ENCODE measurements at regions not wholly inside any gene's neighbourhood (a gene's known extent, or its start where the extent isn't known, plus 50 kb on each side); places are given as distances from the start of the nearest gene placed in this dataset.

DNA sequence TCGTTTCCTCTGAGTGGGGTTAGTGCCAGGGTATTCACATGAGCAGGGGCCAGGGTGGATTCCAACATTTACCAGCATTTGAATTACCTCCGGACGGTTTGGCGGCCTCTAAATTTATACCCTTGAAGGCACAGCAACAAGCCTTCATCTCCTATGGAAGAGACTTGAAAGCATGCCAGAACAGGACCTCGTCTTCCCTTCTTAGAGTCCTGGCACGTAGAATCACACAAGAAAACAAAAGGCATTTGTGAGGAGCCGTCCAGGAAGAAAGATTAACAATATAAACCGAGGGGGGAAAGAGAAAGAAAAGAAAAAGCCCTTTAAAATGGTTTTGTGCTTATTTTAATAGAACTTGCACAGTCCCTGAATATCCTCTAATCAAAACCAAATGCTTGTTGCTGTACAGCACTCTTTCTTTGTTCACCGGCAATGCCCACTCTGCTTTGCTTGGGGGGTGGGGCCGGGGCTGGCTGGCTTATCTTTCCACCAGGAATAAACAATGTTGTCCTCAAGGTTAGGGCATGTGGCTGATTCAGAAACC lies 575.8 kb upstream of the ZNF462 start:
- DNase-seq = no peak

DNA sequence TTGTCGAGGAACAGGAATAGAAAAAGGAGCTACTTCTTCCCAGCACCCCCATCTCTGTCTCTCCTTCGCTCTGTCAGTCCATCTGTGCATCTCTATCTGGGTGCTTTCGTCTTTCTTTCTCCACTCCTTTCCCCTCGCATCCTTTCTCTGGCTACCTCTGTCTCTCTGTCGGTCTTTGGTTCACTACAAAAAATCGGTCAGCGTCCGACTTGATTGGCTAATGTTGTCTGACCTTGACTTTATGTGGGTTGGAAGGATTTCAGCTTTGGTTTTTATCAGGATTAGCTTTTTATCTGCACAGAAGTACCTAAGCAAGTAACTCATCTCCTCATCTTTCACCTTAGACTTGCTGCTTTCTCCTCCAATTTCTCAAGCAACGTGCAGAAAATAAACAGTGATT lies 575.2 kb upstream of the ZNF462 start:
- no peak for DNase-seq

- DNase-seq = no peak
Measured at GRCh38 chr9:106288689-106289088, 574.3 kb upstream of the ZNF462 start.

DNA sequence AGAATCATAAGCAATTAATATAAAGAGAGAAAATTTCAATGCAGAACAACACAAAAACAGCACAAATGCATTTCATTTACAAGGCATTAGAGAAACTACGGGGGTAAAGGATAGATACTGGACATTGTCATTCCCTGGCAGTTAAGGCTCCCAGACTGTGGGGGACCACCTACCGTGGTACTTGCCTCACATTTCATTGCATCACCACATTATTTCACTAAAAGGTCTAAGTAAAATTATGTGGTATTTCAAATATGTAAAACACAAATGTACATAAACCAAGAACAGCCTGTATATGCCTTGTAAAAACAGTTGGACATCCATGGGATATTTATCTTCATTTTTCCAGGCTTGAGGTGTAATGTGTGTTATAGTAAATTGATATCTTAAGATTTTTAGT lies 571.2 kb upstream of the ZNF462 start:
- no peak for DNase-seq

- DNase-seq = no peak
Measured at GRCh38 chr9:106296426-106296825, 566.5 kb upstream of the ZNF462 start.

DNA sequence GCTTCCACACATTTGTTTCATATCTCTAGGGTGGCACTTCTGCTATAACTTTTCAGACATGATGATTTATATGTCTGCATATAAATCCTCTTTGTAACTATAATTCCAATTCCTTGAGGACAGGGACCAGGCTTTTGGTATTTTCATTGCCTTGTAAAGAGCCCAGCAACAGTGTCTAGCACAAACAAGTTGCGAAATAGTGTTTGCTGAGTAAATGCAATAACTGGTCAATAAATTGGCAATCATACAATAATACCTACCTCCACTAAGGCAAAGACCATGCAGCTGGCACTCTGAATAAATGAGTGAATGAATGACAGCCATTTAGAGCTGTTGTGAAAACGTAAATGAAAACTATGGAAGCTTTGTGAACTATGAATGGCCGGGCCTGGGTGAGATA lies 564.0 kb upstream of the ZNF462 start:
- no peak for DNase-seq

- no peak for DNase-seq
Measured at GRCh38 chr9:106304401-106304920, 558.5 kb upstream of the ZNF462 start.

GRCh38 chr9:106305428-106306133 lies 557.4 kb upstream of the ZNF462 start:
- no peak for DNase-seq

GRCh38 chr9:106307670-106308069 lies 555.3 kb upstream of the ZNF462 start:
- no peak for DNase-seq

- no peak for DNase-seq
Measured at GRCh38 chr9:106309925-106310324, 553.0 kb upstream of the ZNF462 start.

- no peak for DNase-seq
Measured at GRCh38 chr9:106310782-106311181, 552.2 kb upstream of the ZNF462 start.

DNA sequence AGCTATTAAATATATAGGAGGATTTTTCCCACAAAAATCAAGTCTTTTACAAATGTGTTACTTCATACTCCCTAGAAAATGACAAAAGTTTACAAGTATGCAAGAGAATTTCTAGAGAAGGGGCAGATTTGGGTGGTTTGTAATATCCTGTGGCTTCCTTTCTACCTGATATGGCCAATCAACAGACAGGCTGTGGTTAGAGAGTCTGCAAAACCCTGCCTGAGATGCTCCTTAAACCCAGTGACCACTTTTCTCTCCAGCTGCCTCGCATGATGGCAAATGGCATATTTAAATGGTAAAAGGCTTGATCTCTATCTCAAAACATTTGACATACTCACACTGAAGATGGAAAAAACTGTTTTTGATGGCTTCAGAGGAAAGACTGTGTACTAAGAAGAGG lies 550.1 kb upstream of the ZNF462 start:
- no peak for DNase-seq

DNA sequence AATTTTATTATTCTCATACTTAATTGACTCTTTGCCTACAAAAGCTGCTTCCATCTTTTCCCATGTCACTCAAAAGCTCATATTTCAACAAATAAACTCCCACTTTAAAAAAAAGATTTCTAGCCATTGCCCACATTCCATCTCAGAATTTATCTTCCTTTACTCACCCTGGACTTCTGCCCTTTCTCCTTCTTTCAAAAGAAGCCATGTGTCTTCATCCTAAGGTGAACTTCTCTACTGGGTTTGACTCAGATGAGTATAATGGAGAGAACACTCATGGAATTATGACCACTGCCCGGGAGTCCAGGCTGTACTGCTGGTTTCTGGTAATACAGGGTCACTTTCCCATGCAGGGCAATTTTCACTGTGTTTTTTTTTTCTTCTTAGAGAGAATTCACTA lies 548.5 kb upstream of the ZNF462 start:
- no peak for DNase-seq

GRCh38 chr9:106321394-106322180 lies 541.4 kb upstream of the ZNF462 start:
- DNase-seq = no peak

- no peak for DNase-seq
Measured at GRCh38 chr9:106322706-106323245, 540.2 kb upstream of the ZNF462 start.

- DNase-seq = no peak
Measured at GRCh38 chr9:106324053-106324585, 538.8 kb upstream of the ZNF462 start.

DNA sequence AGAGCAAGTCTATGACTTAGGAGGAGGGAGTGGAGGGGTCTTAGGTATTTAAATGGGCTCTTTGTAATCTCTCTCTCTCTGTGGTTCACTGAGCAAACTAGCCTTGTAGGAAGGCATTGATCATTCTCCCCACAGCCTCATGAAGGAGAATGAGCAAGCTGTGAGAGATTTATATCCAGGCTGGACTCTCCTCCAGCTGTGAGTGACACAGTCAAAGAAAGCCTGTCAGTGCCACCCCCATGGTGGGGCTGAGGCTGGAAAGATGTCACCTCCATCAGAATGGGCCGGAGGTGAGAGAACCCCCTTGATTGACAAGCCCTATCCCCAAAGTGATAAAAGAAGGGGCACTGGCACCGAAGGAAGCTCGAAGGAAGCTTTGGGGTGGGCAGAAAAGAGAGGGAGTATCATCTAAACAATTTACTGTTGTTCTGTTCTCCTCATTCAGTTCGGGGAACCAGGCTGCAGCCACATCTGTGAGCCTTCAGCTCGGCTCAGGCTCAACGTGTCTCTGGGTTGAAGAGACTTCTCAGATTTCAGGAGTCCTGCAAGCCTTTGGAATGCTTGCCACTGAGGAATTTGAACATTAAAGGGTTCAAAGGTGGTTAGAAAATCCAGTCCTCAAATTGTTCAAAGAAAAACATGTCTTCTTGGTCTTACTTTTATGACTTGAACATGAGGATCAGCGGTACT lies 538.2 kb upstream of the ZNF462 start:
- no peak for DNase-seq

DNA sequence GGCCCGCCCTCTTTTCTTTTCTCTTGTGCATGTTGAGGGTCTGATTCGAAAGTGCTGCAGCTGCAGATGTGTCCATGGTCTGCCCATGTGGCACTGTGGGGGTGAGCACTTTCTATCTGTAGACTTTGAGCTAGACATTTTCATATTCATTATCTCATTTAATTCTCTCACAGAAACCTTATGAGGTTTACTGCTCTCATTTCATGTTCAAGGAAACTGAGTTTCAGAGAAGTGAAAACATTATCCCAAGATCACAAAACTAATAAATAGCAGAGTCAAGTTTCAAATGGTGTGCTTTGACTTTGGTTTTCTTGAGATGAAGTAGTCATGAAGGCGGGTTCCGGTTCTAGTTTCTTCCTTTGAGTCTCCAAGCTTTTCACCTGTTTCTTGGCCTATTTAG lies 536.5 kb upstream of the ZNF462 start:
- DNase-seq = no peak

GRCh38 chr9:106333481-106333880 lies 529.5 kb upstream of the ZNF462 start:
- DNase-seq = no peak

DNA sequence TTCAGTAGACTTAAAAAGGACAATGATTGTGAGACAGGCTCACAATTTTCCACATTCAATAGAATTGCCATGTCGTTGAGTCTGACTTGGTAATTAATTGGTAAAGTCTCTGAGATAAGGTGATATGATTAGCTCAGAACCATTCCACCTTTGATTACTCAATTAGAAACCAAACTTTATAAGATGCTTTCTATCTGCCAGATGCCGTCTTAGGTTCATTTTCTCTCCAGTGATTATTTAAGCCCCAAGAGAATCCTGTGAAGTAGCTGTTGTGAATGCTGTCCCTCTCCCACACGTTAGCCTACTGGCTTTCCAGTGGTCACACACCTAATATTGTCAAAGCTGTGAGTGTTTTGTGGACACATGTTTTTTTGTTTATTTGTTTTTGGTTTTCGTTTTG lies 528.9 kb upstream of the ZNF462 start:
- DNase-seq = no peak

DNA sequence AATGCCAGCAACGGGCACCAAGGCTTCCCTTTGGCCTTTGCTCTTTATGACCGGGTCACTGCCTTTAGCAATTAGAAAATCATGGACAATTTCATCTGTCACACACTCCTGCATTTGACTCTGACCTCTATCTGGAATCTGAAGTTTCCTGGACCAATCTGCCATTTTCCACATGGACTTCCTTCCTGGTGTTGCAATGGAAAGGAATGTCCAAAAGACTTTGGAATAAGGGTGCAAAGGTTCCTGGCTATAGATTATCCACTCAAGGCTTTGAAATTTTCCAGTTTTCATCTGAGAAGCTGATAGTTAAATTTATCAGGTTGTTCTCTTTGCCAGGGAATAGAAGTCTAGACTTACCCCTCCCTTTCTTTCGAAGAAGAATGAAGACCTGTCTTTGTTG lies 523.1 kb upstream of the ZNF462 start:
- no peak for DNase-seq

- DNase-seq = no peak
Measured at GRCh38 chr9:106350777-106351176, 512.2 kb upstream of the ZNF462 start.

GRCh38 chr9:106356924-106357323 lies 506.0 kb upstream of the ZNF462 start:
- DNase-seq = no peak

Measured in inflammatory macrophage treated with lipopolysaccharide for 1 hour (primary cell).